Inflammatory macrophage treated with lipopolysaccharide for 4 hours (primary cell): ENCODE measurements at regions not wholly inside any gene's neighbourhood (a gene's known extent, or its start where the extent isn't known, plus 50 kb on each side); places are given as distances from the start of the nearest gene placed in this dataset.

Experiments used
- DNase-seq: peaks from one replicate; pipeline ENCODE4 v3.0.0-alpha.2; 2020

DNA sequence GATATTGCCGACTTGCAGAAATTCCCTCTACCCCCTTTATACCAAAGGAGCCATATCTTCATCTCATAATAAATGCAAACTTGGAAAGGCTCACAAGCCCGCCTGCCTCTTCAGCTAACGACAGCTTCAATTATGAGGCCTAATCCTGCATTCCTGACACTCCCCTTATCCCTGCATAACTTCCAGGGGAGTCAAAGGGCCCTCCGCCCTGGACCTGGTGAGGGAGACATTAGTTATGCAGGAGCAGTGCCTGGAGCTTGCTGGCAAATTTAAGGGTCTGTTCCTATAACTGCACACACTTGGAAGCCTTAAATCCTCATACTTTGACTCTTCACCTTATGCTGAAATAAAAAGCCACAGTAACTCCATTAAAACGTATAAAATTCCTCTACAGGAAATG, 617.9 kb downstream of the BNC2 start:
- no peak for DNase-seq

DNA sequence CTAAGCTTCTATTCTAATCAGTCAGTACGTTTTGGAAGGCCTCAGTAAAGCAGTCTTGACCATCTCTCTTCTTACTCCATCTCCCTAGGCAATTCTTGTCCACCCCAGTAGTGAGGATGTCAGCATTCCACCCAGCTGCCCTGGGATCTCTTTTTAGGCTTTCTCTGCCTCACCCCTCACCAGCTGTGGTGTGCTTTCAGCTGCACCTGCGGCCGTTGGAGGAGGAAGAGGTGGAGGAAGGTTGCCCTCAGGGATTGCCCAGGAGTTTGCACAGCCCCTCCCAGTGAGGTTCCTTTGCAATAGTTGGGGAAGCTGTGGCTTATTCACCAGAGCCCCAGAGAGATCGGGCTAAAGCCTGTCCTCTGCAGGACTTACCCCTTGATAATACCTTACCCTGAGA, 615.8 kb downstream of the BNC2 start:
- DNase-seq = no peak

DNA sequence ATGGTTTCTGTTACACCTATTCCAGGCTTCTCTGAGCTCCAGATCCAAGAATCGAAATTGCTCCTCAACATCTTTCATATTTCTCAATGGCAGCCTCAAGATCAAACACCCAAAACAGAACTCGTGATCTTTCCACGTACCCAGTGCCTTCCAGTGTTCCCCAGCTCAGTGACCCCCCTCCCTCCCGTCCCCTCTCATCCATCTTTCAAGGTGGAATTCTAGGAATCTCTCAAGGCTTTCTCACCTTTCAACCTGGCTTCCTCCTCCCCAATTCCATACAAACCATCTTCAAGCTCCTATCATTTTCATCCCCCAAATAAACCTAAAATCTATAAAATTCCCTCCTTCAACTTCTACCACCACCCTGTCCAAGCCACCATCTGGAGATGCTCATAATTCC, 615.3 kb downstream of the BNC2 start:
- no peak for DNase-seq

DNA sequence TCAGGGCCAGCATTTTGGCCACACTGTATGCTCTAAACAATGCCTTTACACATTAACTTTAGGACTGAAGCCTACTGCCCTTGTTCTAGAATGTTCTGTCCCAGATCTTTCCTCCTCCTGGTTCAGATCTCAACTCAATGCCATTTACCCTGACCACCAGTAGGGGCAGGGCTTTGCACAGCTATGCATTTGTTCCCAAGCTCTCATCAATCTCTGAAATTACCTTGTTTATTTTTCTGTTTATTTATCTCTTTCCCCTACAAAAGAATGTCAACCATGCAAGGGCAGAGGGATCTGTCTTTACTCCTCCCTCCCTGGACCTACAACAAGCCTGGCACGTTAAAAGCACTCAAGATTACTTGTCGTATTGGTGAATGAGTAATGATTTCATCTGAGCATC, 612.9 kb downstream of the BNC2 start:
- no peak for DNase-seq

DNA sequence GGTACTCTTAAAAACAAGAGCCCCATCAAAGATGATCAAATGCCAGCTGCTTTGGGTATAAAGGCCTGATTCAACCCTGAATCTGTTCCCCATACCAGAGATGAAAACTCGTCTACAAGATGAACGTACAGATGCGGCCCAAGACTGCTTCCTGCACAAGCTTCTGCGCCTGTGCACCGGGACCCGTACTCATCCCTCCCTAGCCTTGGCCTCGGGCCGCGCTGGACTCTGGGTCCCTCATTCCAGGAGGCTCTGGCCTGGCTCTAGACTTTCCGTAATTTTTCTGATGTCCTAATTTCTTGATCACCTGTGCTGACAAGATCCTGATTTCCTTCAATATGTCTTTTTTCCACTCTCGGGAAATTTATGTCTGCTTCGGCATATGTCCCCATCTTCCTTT, 612.3 kb downstream of the BNC2 start:
- no peak for DNase-seq

DNA sequence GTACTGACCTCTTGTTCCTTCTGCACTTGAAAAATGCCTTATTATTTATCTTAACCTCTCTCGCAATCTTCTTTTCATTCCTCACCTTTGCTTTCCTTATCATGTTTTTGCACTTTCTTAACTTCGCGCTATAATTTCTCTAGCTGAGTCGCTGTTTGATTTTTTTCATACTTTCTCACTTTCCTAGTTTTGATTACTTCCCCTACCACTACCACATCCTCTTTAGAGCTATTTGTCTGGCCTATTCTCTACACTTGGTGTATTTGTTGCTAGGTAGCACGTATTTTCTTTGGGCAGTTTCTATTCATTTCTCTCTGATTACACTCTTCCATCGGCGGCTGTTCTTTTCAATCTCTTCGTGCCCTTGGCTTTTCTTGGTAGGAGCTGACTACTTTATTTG, 611.8 kb downstream of the BNC2 start:
- DNase-seq = no peak

DNA sequence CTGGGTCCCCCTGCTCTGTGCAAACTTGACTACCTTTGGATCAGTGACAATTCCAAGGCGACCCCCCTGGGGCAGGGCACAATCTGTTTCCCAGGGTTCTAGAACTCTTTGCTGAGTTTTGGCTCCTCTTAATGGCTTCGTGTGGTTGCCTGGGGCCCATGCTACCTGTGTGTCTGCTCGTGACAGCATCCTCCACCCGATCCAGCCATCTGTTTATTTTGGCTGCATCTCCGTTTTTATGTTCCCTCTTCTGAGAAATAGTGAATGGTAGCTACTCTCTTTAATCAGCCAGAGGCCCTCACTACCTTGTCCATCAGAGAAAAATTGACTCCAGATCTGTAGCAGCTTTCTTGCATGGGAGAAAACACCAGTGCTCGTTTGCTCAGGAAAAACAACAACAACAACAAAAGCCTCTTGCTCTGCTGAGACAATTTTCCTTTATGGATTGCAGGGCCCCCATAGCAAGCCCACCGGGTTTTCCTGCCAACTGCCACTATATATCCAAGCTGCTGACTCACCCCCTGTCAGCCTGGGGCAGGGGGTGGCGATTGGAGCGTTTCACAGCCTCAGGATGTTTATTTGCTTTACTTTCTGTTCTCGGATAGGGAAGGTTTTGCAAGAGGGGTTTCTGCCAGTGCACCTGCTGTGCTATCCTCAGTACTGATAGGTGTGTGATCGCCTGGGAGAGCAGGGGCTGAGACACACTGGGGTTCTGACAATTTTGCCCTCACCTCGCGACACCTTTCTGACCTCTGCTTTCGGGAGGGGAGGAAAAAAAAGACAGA, 607.8 kb downstream of the BNC2 start:
- DNase-seq = no peak

DNA sequence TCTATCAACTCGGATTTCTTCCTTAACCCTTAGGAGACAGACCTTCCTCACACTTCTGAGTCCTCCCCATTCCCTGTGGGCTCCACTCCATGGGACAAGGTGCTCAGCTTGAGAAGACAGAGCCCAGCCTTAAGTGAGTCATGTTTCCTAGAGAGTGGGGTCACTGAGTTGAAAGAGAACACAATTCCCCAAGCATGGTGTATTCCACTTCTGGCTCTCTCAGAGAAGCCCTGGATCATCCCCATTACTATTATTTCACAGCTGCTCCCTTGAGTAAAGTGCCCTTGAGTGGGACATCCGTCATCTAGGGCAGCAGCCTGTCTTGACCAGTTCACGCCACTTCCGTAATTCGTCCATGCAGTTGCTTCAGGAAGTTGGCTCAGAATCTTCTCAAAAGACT, 604.8 kb downstream of the BNC2 start:
- no peak for DNase-seq

DNA sequence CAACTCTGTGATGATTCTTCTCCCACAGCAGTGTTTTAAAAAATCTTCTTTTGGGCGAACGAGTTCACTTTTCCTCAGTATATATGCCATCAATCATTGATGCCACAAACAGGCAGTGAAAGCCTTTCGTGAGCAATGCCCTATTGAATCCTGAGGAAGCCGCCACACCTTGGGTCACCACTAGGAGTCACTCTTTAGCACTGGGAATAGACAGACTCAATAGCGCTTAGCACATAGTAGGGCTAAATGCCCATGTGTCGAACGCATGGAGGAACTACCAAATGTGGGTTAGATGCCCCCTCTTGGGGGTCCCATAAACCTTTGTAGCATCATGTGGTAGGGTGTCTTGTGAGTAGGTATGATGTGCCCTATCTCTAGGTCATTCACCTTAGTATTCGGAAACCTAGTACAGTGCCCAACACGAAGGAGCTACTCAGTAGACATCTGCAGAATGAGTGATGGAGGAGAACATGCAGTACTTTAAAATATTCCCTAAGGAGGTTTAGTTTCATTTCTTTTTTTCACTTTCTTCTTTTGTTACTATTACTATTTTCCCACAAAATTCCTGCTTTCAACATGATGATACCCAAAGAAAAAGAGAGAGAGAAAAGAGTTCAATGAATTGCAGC, 603.7 kb downstream of the BNC2 start:
- DNase-seq = peak; percentile 17

DNA sequence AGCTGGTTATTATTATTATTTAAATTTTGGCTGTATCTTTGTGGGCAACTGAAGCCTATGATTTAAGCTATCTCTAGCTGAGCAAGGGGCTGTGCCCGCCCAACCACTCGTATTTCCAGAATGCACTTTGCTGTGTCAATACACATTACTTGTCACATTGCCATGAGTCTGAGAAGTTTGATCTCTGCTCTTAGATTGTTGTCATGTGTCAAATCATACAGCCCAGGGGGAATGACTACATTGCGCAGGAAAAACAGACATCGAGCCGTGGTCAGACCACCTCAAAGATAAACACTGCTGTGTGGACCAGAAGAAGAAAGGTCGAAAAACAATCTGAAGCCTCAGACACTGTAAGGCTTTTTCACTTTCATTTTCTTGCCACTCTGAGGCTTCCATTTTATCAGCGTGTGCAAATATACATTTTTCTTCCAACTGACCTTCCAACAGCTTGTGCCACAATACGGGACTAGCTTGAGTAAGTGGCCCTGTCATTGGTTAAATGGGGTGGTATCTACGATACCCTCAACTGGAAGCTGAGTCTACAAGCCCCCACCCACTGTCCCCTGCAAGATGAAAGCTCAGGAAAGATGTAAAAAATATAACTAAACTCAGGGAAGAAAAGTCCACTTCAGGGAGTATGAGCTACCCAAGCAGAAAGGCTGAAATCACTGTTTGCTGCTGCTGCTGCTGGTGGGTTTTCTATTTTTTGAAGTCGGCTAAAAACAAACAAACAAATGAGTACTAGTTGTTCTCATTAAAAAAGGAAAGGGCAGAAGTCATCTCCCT, 603.0 kb downstream of the BNC2 start:
- DNase-seq = no peak

DNA sequence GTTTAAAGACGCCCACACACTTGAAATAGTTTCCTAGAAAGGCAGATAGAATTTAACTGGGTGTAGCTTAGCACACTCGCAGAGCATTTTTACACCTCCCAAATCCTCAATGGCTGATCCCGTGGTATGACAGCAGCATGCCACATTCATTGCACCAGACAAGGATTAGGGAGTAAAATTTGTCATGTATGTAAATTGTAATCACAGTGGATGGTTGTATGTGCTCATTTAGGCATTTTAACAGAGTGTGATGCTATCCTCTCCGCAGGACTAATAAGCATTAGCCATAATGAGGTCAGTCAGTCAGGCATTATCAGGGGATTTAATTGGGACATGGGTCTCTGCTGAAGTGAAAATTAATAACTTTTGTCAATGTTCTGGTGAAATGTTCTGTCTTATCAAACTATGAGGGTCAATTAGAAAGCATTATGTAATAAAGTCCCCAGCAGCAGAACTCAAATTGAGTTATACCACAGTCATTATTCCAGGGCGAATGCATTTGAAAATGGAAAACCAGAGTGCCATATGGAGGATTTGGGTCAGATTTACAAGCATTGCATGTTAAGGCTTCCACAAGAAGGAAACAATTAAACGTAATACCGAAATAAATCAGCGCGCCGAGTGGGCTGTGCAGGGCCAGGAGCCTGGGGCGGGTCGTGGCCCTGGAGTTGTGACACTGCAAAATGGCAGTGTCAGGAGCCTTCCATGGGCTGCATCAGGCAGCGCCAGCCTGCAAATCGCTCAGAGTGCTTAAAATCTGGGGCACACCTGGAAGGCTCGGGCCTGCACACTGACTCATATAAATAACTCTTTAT, 602.2 kb downstream of the BNC2 start:
- no peak for DNase-seq

DNA sequence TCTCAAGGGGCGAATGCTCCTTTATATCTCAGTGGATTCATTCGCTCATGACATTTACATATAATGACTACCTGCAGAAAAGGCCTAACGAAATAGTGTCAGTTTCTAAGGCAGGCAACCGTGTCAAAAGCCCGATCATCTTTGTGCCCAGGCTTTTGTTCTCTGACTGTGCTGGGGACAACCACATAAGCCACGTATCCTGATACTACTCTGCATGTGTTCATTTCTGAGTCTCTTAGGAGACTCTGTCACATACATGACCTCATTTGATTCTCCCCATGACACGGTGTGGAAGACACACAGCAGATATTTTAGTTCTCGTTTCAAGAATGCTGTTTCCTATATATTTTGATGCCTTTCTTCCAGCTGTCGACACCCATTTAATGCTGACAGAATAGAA, 598.5 kb downstream of the BNC2 start:
- no peak for DNase-seq

DNA sequence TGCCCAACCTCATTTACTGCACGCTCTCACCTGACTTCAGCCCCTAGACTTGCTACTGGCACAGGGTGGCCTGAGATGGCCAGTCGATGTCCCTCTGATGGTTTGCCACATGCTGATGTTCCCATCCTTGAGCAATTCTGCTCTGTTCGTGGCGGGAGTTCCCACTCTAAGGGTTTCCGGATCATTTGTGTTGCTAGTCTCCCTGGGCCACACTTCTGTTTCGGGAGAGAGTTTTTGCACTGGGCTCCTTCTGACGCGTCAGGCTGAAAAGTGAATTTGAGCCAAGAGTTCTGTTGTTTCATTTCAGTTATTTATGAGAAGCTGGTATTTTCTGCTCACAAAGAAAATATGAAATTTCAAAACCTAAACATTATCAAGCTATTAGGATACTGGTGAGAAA, 597.7 kb downstream of the BNC2 start:
- no peak for DNase-seq

DNA sequence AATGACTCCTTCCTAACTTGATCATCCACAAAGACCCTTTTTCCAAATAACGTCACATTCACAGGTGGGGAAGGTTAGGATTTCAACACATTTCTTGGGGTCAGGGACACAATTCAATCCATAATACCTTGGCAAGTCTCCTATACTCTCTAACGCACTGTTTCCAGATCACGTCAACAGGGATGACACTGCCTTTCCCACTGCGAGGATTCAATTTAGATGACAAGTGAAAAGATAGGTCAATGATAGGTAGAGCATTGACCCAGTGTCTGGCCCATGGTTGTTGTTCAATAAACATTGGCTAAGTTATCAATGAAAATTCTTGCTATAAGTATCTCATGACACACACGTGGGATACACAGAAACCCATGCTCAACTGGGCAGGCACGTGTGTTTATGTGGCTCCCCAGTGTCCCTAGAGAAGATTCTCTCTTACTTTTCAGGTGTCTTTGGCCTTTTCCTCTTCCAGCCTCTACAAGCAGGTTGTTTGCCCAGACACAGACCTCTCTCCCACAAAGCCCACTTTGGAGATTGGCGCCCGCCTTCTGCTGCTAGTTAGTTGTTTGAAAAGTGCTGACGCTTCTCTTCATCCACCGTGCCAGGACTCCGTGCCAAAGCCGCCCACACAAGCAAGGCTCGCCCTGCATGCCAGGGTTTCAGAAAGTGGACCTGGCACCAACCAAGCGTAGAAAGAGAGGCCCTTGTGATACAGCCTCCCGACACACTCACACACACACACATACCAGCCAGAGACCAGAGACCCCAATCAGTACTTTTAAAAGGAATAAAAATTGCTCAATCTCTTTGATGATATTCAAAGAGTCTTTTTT, 594.5 kb downstream of the BNC2 start:
- DNase-seq = no peak

DNA sequence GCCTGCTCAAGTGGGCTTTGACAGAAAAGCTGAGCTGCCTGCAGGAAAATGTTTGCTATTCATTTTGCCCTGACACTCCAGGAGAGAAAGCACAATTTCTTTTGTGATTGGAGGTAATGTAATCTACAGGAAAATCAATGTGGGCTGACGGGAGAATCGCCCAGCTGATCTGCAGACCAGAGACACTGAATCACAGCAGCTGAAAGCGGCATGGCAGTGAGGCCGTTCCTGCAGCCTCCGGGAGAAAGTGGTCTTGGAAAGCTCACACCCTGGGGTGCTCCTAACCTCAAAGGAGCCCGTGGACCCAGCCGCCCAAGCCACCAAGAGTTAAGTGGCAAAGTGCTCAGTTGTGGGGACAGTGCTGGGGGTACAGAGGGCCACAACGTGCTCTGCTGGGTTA, 593.6 kb downstream of the BNC2 start:
- DNase-seq = no peak

DNA sequence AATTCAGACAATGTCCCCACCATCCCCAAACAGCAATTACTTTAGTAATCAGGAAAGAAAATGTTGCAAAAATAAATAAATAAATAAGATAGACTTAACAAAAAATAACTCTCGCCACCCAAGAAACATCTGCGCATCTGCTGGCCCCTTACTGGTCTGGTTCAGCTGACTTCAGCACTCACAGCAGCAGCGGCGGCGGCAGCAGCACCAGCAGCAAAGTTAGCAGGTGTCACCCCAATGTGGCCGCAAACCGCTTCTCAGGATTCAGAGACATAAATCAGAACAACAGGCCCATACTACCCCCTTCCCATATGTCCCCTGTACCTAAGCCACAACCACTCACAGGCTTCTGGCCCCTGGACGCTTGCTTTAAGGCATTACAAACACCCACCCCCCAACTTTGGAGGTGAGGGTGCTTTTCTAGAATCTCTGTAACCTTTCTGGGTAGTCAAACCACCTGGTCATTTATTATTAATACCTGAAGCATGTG, 593.0 kb downstream of the BNC2 start:
- DNase-seq = no peak

DNA sequence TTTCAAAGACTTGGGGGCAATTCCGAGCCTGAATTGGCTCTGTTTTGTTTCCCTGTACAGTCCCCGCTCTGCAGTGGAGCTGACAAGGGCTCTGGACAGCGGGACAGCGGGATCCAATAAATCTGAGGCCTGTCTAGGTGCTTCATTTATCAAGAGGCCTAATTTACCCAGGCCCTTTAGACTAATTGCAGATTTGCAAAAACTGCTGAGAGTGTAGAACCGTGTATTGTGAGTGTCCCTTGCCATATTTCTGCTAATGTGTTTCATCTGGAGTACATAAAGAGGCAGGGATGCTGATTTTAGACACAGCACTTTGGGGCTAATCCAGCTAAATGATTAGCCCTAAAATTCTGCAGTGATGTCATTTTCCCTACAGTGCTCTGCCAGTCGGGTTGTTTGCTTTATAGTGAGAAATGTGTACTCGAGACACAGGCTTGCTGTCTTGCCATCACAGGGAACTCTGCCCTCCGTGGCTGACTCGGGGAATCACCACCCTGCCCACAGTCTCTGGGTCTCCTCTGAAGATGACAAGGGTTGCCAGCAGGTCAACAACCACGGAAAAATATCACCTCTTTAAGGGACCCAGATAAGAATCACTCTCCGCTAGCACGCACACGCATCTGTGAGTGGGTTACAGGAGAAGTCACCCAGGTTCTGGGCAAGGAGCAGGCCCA, 592.0 kb downstream of the BNC2 start:
- no peak for DNase-seq

DNA sequence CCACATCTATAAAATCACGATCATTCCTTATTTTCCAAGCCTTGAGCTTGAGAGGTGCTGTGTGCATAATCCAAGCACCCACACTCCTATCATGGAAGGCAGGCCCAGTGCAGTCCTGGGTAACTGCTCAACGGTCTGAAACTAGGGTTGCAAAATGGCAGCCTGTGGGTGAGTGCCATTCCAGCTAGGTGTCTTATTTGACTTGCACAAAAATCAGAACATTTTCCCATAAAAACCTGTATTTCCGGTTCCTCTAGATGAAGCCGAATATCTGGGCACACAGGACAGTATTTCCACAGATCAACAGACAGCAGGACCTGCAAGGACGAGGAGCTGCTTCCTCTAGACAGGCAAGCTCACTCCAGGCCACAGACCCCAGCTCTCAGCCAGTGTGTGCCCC, 588.8 kb downstream of the BNC2 start:
- DNase-seq = no peak

DNA sequence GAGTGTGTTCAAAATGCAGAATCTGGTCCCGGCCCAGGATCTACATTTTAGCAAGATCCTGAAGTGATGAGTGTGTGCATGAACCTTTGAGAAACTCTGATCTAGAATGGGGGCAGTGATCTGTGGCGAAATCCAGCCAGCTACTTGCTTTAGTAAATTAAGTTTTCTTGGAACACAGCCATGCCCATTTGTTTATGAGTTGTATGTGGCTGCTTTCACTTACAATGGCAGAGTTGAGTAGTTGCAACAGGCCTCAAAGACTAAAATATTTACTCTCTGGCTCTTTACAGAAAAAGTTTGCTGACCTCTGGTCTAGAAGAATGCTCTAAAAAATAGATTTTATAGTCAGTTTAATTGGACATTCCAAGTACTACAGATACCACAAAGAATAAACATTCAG, 588.3 kb downstream of the BNC2 start:
- DNase-seq = no peak

DNA sequence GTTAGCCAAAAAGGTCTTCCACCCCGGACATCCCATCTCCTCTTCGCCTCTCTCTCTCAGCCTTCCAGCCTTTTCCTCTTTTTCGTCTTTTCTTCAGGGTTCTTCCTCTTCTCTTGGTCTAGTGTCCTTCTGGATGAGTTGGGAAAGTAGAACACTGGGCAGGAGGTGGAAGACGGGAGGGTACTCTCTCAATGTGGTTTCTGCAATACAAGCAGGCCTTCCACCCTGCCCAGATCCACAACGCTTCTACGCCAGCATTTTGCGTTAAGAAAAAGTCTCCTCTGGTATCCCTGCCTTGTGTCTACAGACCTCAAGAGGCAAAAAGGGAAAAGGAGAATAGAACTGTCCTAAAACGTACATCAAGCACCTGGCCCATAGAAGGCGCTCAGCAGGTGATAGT, 587.8 kb downstream of the BNC2 start:
- DNase-seq = no peak

DNA sequence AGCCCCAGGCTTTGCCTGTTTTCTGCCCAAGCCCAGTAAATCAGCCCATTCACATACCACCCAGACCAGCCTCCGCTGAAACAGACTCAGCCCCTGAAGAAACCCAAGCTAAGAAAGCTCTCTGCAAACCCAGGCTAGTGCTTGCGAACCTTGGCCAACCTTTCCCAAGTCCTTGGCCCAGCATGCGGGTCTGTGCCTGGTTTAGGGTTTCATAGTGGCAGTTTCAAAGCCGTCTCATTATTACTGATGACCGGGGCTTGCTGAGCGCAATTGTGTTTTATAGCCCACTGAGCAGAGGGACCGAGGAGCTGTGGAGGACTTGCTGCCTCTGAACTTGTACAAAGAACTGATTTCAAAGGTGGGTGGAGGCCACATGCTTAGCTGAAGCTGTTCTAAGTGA, 584.3 kb downstream of the BNC2 start:
- DNase-seq = no peak

DNA sequence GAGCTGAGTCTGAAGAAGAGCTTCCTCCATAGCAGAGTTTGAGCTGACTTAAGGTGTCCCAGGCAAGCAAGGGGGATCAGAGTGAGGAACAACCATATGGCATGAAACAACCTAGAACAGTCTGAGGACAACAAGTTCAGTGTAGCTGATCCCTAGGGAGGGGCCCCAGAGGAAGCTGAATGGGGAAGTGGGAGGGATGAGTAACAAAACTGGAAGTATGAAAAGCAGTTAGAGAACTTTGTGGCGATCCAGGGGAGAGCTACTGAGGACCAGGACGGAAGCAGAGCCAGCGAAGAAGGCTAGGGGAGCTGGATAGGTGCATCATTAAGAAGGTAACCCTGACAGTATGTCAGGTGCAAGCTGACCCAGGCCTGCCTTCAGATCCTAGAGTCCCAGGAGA, 580.8 kb downstream of the BNC2 start:
- peak; percentile 71 for DNase-seq
